ENCODE measurements at regions not wholly inside any gene's neighbourhood (a gene's known extent, or its start where the extent isn't known, plus 50 kb on each side); places are given as distances from the start of the nearest gene placed in this dataset.

- Histone ChIP-seq H3K36me3 (ENCODE audit: low read depth) (no peaks in the 10 kb centered on the region), H4K20me1 (ENCODE audit: insufficient read depth) (no peaks in the 10 kb centered on the region), H3K4me2 (ENCODE audit: unreplicated experiment) (no peak overlapping the region), H3K79me2 (ENCODE audit: insufficient read depth) (no peaks in the 10 kb centered on the region), H3F3A (ENCODE audit: insufficient read depth) (no peaks in the 10 kb centered on the region), H3K9ac (no peak overlapping the region), H3K9me2 (ENCODE audit: insufficient read depth) (no peaks in the 10 kb centered on the region), H3K27me3 (replicated peaks; ENCODE audit: insufficient read depth) (no peaks in the 10 kb centered on the region), H3K4me3 (no peak overlapping the region), H2AFZ (no peak overlapping the region), H3K27ac (no peak overlapping the region), H3K4me1 (ENCODE audit: insufficient read depth) (no peaks in the 10 kb centered on the region), H3K9me3 (ENCODE audit: low read depth) (no peaks in the 10 kb centered on the region)
- 78 to 80% methylated on average over 2 of the region's 2 CpGs for whole genome bisulfite sequencing, 2 experiments (ENCODE audit: low coverage in 1 of 2, low lambda C conversion rate in 2 of 2, missing lambda C conversion rate in 2 of 2)
- DNase-seq: no peak
- in situ Hi-C loops (cut with MboI): no loop called here
- TF ChIP-seq EZH2 (IDR thresholded peaks at IDR 0.05; ENCODE audit: insufficient read depth, poor library complexity, severe bottlenecking) (no peak), EZH2phosphoT487 (IDR thresholded peaks at IDR 0.05; ENCODE audit: insufficient read depth, low read depth) (no peak)
Observed at GRCh38 chr1:187157552-187157951, 328.8 kb downstream of the PLA2G4A start.

- Histone ChIP-seq H2AFZ (no peak overlapping the region), H3F3A (ENCODE audit: insufficient read depth) (no peaks in the 10 kb centered on the region), H3K9me3 (ENCODE audit: low read depth) (no peaks in the 10 kb centered on the region), H3K36me3 (ENCODE audit: low read depth) (no peaks in the 10 kb centered on the region), H3K4me2 (ENCODE audit: unreplicated experiment) (no peak overlapping the region), H3K79me2 (ENCODE audit: insufficient read depth) (no peaks in the 10 kb centered on the region), H3K4me1 (ENCODE audit: insufficient read depth) (no peaks in the 10 kb centered on the region), H3K27ac (no peak overlapping the region), H3K9ac (no peak overlapping the region), H4K20me1 (ENCODE audit: insufficient read depth) (no peaks in the 10 kb centered on the region), H3K9me2 (ENCODE audit: insufficient read depth) (no peaks in the 10 kb centered on the region), H3K4me3 (no peak overlapping the region), H3K27me3 (replicated peaks; ENCODE audit: insufficient read depth) (no peaks in the 10 kb centered on the region)
- no peak for TF ChIP-seq EZH2phosphoT487 (IDR thresholded peaks at IDR 0.05; ENCODE audit: insufficient read depth, low read depth)
- no peak for TF ChIP-seq EZH2 (IDR thresholded peaks at IDR 0.05; ENCODE audit: insufficient read depth, poor library complexity, severe bottlenecking)
- in situ Hi-C loops (cut with MboI): no loop called here
- no peak for DNase-seq
Observed at GRCh38 chr1:187167555-187167954, 338.8 kb downstream of the PLA2G4A start.

- Histone ChIP-seq H3K36me3 (ENCODE audit: low read depth) (no peaks in the 10 kb centered on the region), H3K79me2 (ENCODE audit: insufficient read depth) (no peaks in the 10 kb centered on the region), H3K9me2 (ENCODE audit: insufficient read depth) (no peaks in the 10 kb centered on the region), H3F3A (ENCODE audit: insufficient read depth) (no peaks in the 10 kb centered on the region), H3K27ac (no peak overlapping the region), H3K27me3 (replicated peaks; ENCODE audit: insufficient read depth) (no peaks in the 10 kb centered on the region), H3K4me3 (no peak overlapping the region), H2AFZ (no peak overlapping the region), H3K4me1 (ENCODE audit: insufficient read depth) (no peaks in the 10 kb centered on the region), H3K4me2 (ENCODE audit: unreplicated experiment) (no peak overlapping the region), H3K9me3 (ENCODE audit: low read depth) (no peaks in the 10 kb centered on the region), H3K9ac (no peak overlapping the region), H4K20me1 (ENCODE audit: insufficient read depth) (no peaks in the 10 kb centered on the region)
- DNase-seq: no peak
- TF ChIP-seq EZH2phosphoT487 (IDR thresholded peaks at IDR 0.05; ENCODE audit: insufficient read depth, low read depth): no peak
- WGBS, 2 experiments (ENCODE audit: low coverage in 1 of 2, low lambda C conversion rate in 2 of 2, missing lambda C conversion rate in 2 of 2): 66 to 84% methylated on average over 2 of the region's 2 CpGs
- in situ Hi-C loops (cut with MboI): no loop called here
Observed at GRCh38 chr1:187168297-187168696, 339.5 kb downstream of the PLA2G4A start.

- peaks cover 5% of the 10 kb centered on the region for H3K9me3 ChIP-seq (ENCODE audit: low read depth)
- no peaks in the 10 kb centered on the region for H4K20me1 ChIP-seq (ENCODE audit: insufficient read depth)
- no peaks in the 10 kb centered on the region for H3K27me3 ChIP-seq (replicated peaks; ENCODE audit: insufficient read depth)
- 88 to 96% methylated on average over 2 of the region's 2 CpGs for WGBS, 2 experiments (ENCODE audit: low coverage in 1 of 2, low lambda C conversion rate in 2 of 2, missing lambda C conversion rate in 2 of 2)
- no peaks in the 10 kb centered on the region for H3K4me1 ChIP-seq (ENCODE audit: insufficient read depth)
- no peaks in the 10 kb centered on the region for H3K9me2 ChIP-seq (ENCODE audit: insufficient read depth)
- H3K27ac ChIP-seq: no peak overlapping the region
- no peak for TF ChIP-seq EZH2phosphoT487 (IDR thresholded peaks at IDR 0.05; ENCODE audit: insufficient read depth, low read depth)
- no peak for TF ChIP-seq EZH2 (IDR thresholded peaks at IDR 0.05; ENCODE audit: insufficient read depth, poor library complexity, severe bottlenecking)
- no peak overlapping the region for H2AFZ ChIP-seq
- no peak overlapping the region for H3K9ac ChIP-seq
- H3K79me2 ChIP-seq (ENCODE audit: insufficient read depth): no peaks in the 10 kb centered on the region
- no peak overlapping the region for H3K4me2 ChIP-seq (ENCODE audit: unreplicated experiment)
- no peak for DNase-seq
- H3K36me3 ChIP-seq (ENCODE audit: low read depth): no peaks in the 10 kb centered on the region
- no peak overlapping the region for H3K4me3 ChIP-seq
- H3F3A ChIP-seq (ENCODE audit: insufficient read depth): no peaks in the 10 kb centered on the region
- in situ Hi-C loops (cut with MboI): no loop called here
Observed at GRCh38 chr1:187185389-187185788, 356.6 kb downstream of the PLA2G4A start.

GRCh38 chr1:187197685-187198084, 368.9 kb downstream of the PLA2G4A start:
- Histone ChIP-seq H3K79me2 (ENCODE audit: insufficient read depth) (no peaks in the 10 kb centered on the region), H3K9me2 (ENCODE audit: insufficient read depth) (no peaks in the 10 kb centered on the region), H3F3A (ENCODE audit: insufficient read depth) (no peaks in the 10 kb centered on the region), H3K4me3 (no peak overlapping the region), H3K4me1 (ENCODE audit: insufficient read depth) (no peaks in the 10 kb centered on the region), H4K20me1 (ENCODE audit: insufficient read depth) (no peaks in the 10 kb centered on the region), H3K9me3 (ENCODE audit: low read depth) (no peaks in the 10 kb centered on the region), H3K36me3 (ENCODE audit: low read depth) (no peaks in the 10 kb centered on the region), H3K27ac (no peak overlapping the region), H3K27me3 (replicated peaks; ENCODE audit: insufficient read depth) (no peaks in the 10 kb centered on the region), H3K9ac (no peak overlapping the region), H3K4me2 (ENCODE audit: unreplicated experiment) (no peak overlapping the region), H2AFZ (no peak overlapping the region)
- no peak for DNase-seq
- TF ChIP-seq EZH2phosphoT487 (IDR thresholded peaks at IDR 0.05; ENCODE audit: insufficient read depth, low read depth): no peak
- in situ Hi-C loops (cut with MboI): no loop called here
